ENCODE measurements at regions not wholly inside any gene's neighbourhood (a gene's known extent, or its start where the extent isn't known, plus 50 kb on each side); places are given as distances from the start of the nearest gene placed in this dataset.

DNA sequence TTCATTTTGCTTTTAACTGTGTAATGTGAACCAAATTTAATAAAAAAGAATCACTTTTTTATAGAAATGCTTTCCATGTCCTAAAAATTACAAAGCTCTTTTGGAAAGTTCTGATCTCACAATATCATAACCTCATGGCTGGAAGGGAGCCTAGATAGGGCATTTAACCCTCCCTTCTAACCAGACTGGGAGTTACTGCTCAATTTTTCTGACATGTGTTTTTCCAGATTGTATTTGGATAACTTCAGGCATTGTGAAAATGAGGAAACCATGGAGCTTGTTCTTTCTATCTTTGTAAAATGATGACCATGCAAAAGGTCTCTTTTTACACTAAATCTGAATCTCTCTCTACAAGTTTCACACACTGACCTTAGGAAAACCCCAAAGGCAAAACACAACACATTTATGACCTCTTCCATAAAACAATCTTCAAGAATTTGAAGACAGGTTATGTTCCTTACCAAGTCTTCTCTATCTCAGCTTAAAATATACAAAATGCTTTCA, 508.8 kb downstream of the DIPK2A start:
- no peak for TF ChIP-seq POU2F2 (IDR thresholded peaks at IDR 0.05; ENCODE audit: low read depth, low read length)
- no peak for TF ChIP-seq POLR2AphosphoS5 (IDR thresholded peaks at IDR 0.05; ENCODE audit: low read depth, low read length)
- TF ChIP-seq SPI1 (IDR thresholded peaks at IDR 0.05; ENCODE audit: low read depth, low read length), result no peak
- TF ChIP-seq TAF1 (IDR thresholded peaks at IDR 0.05; ENCODE audit: low read depth, low read length), result no peak
- TF ChIP-seq POLR2A (IDR thresholded peaks at IDR 0.05; ENCODE audit: low read depth, low read length), result no peak

Measured in GM12891 (cell line).